HG03565 (cell line): ENCODE measurements at regions not wholly inside any gene's neighbourhood (a gene's known extent, or its start where the extent isn't known, plus 50 kb on each side); places are given as distances from the start of the nearest gene placed in this dataset.

Experiments
- ATAC-seq: cut with Tn5 transposase; IDR thresholded peaks from one replicate; pipeline ENCODE4 v1.9.1; 2021; ENCODE audit warnings: mild to moderate bottlenecking, moderate library complexity; ENCODE audit not compliant: unreplicated experiment

DNA sequence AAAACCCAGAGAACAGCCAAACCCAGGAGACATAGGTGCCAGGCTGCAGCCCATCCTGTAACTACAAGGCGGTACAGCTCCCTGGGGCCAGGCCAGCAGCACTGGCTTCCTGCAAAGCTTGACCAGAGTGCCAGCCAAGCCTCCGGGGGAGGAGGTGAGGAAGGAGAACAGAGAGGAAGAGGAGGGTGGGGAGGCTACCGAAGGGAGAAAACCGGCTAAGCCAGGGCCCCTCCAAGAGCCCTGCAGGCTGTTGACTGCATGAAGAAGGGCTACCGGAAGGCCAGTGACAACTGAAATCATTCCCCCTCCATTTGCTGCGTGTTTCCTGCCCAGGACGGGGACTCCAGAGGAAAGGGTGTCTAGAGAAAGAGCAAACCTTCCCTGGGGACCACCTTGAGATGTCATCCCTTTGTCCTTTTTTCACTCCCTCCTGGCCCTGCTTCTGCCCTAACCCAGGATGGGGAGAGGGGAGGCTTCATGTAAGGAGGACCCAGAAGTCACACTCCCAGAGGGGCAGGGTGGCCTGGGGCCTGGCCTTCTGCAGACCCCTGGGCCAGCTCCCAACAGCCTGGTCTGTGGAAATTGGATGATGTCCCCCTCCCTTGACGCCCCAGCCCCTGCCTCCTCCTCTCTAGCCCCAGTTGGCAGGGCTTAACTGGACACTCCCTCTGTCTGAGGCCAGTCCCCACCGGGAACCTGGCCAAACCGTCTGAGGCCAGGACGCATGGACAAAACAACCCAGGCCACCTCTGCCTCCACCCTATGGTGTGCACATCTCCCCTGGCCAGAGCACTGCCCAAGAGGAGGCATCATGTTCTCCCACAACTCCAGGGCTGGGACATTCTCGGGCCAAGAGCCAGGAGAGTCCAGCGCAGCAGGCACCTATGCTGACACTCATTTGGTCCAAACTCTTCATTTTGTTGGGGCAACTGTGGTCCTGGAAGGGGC, 207.8 kb downstream of the CYP26B1 start:
- no peak for ATAC-seq

DNA sequence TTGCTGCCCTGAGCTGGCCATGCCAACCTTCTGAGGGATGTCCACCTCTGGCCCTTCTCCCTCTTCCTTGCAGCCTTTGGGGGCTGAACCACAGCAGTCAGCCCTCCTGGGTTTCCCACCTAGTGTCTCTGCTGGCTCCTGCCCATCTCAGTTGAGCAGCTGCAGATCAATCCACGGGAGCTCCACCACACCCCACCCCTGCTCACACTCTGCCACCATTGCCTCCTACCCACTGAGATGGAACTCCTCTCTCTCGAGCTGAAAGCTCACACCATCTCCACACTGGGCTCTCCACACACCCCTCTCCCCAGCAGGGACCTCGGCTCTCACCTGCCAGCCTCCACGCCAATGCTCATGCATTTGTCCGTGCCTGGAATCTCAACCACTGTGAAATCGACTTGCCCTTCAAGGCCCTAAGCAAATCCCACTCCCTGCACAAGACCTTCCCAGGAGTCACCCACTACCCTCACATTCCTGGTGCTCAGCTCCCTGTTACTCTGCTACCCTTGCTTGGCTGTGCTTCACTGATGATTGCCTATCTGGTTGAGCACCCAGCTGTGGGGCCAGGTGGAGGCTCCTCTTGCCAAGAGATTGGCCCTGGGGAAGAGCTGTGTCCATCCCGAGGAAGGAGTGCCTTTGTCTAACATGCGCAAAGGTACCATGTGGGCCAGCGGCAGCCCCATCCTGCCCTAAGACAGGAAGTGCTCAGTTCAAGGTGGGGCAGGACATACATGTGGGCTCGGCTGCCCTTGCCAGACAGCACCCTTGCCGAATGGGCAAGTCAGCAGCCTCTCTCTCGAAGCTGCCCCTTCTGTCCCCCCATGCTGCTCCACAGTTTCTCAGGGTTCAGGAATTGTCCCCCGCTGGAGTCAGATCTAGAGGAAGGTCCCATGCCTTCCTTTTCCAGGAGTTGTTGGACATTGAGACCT, 208.7 kb downstream of the CYP26B1 start:
- ATAC-seq, result no peak

DNA sequence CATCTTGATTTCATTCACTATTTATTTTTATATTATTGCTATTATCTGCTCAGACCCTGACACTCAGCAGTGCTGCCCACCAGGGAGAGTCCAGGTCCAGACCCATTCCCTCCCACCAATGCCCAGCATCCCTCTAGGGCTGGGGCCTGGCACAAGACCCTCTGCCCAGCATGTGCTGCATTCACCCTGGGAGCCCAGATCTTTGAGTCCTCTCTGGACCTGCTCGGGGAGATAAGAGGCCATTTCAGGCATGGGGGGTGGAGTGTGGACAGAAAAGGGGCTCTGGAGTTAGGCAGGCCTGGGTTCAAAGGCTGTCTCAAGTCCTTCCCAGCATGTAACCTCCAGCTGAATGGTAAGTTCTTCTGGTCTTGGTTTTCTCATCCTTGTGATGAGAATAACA, 209.6 kb downstream of the CYP26B1 start:
- ATAC-seq, result no peak

DNA sequence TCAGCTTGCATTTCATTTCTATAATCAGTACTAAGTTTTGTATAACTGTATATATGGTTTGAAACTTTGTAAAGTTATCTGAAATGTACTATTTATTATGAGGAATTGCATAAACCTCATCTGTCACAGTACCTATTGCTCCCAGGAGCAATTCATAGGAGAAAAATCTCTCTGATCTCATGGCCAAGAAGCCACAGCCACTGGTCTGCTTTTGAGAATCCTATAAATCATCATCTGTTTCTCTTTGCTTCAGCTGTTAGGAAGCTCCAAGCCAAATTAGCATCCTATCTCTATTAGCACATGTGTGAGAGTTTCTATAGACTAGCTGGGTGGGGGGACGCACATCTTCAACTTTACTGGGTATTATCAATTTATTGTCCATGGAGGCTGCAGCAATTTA, 210.3 kb downstream of the CYP26B1 start:
- no peak for ATAC-seq

DNA sequence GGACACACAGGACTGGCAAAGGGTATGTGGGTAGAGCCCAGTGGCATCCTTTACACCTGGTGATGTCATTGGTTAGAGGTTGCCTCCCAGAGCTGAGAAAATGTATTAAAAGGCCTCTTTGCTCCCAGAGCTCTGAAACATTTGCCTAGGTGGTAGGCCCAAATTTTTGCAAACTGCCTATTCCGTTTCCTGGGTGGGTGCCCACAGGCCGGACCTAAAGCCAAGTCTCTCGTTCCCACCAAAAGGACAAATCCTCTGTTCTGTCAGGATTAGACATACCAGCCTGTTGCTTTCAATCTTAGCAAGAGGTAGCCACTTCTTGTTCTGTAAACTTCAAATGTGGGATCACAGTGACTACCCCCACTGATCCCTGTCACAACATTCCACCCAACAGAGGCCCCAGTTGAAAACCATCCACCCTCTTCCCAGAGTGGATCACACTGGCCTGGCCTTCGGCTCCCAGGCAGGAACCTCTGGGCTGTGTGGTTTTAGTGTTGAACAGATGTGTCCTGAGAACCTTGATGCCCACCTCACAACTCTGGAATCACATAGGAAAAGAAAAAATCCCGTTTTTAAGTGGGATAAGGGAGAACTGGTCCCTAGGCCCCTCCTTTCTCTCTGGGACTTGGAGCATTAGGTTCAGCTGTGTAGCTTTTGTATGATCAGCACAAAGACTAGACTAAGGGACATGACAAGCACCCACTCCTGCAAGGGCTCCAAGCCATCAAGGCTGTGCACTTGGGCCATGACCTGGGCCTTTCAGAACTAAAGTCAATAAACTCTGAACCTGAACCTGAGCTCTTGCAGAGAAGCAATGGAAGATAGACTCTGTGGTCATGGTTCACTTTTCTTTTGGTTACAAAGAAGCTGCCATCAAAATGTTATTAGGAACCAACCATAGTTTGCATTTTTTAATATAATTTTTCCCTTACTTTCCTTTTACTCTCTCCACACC, 211.3 kb downstream of the CYP26B1 start:
- no peak for ATAC-seq

DNA sequence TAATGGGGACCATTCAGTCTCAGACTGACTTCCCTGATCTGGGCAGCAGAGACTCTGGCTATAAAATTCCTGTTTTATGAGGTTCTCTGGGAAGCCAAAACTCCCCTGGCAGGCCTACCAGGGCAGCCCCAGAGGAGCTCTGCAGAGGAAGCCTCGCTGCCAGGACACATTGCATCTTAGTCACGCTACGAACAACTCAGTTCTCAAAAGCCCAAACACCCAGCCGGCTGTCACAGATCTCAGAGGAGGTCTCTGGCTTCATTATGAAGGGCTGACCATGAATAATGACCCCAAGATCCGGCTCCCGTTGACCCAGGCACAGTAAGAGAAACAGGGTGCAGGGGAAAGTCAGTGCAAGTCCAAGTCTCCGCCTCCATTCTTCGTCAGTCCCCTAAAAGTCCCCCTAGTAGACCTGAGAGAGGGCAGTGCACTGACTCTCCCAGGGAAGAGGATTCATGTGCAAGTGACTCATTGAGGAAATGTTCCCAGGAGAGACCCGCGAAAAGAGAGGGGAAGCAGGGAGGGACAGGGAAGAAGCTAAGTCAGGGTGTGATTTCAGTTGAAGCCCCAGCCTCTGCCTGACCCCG, 212.3 kb downstream of the CYP26B1 start:
- no peak for ATAC-seq

DNA sequence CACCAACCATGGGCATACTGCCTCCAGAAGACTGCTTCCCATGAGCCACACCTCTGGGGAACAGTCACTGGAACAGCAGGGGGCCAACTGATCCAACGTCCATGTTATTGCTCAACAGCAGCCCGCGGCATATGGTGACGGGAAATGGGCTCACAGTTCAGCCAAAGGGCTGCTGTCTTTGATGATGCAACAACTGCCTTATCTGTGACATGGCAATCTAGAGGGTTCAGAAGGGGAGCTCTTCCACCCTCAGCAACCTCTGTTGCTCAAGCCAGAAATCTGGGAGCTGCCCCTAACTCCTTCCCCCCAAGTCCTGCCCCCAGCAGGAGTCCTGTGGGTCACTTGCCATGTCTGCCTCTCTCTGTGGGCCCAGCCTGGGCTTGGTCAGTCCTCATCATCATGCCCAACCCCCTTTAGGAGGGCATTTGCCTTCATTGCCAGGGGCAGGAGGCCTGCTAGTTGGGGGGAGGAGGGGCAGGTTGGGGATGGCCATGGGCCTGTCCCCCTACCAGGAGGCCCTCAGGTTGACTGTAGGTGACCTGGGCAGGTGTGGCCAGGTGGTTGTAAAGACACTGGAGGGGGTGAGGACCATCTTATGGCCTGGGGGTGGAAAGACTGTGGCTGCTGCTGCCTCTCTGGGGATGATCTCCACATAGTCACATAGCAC, 212.9 kb downstream of the CYP26B1 start:
- no peak for ATAC-seq

DNA sequence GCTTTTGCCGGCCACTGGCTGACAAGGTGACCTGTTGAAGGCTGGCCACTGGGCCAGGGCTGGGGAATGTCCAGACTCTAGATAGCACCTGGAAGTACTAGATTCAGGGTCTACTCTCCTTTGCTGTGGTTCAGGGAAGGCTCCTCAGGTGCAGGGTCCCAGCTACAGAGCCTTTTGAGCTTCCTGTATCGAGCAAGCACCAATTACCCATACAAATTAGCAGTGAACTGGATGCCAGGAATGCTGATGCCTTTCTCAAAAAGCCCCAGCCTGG, 213.4 kb downstream of the CYP26B1 start:
- ATAC-seq, result no peak

DNA sequence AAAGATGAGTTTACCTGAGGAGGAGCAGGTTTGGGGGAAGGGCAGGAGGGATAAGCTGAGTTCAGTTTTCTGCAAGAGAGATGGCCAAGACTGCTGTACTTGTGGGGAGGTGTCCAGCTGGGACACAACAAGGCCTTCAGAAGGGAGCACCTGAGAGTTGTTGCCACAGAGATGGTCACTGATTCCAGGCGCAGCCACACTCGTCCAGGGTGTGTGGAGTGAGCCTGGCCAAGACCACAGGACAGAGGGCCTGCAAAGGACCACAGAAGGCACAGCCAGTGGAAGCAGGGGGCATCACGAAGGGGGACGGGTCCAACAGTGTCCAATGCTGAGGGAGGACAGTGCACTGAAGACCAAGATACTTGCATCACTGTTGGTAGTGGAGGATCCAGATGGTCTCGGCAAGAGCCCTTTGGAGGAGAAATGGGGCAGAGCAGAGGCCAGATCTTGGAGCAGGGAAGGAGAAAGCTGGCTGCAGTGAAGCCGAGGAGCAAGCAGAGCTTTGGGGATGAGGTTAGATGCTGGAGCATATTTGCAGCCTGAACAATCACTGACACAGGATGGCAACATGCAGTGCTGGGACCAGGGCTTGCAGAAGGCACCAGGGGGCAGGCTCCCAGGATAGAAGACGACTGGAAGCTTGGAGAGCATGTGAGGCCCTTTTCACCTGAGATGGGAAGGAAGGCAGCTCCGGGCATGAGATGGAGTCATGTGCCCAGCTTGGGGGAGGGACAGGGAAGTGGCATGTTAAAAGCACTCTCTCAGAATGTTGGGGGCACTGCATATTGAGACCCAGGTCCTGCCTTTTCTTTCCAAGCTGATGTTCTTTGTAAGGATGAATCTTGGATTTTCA, 214.0 kb downstream of the CYP26B1 start:
- no peak for ATAC-seq

DNA sequence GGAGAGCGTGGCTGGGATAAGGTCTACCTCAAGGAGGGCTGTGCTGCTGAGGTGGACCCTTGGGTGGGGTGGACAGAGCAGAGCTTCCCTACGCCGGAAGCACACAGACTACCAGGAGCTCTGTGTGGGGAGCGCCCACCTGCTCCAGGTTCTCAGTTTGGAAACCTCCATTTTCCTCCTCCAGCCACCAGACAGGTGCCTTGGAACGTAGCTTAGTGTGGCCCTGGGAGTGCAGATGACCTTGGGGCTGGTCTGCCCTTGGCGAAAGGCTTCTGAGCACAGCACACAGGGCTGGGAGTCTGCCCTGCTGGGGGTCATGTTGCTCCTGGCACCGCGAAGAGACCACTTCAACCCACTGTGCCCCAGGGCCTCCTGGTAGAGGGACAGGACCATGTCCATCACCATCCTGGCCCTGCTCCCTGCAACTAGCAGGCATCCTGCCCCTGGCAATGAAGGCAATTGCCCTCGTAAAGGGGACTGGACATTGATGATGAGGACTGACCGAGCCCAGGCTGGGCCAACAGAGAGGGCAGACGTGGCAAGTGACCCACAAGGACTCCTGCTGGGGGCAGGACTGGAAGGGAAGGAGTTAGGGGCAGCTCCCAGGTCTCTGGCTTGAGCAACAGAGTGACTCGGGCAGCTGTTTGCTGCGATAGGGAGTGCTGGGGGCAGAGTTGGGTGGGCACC, 214.7 kb downstream of the CYP26B1 start:
- ATAC-seq, result no peak

DNA sequence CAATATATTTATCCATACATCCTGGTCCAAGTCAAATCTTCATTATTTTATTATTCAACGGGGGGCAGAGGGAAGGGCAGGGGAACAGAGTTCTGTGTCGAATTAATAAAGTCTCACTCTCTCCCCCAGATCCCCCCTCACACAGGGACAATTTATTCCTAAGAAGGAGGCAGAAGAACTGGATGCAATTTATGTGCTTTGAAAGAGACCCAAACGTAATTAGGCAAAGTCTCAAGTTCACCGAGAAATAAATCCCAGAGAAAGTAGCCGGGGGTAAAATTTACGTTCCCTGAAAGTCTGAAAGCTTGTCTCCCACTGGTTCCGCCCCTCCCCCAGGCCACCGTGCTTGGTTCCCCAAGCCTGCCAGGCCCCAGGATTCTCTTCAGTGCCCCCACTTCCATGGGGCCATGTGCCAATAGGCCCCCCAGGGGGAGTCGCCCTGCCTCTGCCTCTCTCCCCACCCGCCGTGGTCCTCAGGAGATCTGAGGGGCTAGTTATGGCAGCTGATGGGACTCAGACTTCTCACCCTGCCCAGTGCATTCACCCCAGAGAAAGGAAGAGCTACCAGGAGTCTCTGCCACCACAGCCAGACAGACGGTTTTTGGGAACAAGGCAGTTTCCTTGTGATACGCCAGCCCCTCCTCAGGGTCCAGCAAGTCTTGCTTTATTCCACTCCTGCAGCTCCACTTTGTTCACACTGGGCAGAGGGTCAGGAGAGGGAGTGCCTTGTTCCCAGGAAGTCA, 215.5 kb downstream of the CYP26B1 start:
- ATAC-seq, result no peak

DNA sequence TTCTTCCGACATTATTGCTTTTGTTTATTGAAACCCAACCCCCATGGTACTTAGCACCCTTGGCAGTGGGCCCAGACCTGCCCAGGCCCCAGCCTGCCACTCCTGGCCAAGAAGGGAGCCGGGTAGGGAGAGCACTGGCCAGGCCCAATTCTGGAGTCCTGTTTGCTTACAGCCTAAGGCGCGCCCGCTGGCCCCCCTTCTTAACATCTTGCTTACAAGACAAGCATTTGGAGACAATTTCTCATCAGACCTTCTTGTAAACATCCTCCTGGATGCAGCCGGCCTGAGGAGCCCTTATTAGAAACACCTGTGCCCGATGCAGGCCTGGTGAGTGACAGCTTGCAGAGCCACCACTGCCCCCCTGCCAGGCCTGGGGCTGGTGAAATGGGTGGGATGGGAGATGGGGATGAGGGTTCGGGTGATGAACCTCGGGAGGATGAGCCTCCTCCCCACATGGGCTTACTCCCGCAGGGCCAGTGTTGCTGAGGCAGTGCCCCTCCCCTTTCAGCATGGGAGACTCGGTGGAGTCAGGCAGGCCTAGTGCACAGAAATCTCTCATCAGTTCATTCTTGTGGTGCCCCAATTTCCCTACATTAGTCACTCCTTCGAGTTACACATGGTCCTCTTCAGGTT, 217.5 kb downstream of the CYP26B1 start:
- ATAC-seq, result no peak

DNA sequence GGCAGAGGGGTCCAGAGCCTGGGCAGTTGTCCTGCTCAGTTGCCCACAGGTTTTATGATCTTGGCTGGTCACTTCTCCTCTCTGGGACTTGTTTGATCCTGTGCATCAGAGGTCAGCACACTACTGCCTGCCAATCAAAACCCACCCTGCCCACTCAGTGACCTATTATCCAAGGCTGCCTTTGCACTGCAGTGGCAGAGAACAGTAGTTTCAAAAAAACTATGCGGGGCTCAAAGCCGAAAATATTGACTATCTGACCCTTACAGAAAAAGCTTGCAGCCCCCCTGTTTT, 218.2 kb downstream of the CYP26B1 start:
- no peak for ATAC-seq

DNA sequence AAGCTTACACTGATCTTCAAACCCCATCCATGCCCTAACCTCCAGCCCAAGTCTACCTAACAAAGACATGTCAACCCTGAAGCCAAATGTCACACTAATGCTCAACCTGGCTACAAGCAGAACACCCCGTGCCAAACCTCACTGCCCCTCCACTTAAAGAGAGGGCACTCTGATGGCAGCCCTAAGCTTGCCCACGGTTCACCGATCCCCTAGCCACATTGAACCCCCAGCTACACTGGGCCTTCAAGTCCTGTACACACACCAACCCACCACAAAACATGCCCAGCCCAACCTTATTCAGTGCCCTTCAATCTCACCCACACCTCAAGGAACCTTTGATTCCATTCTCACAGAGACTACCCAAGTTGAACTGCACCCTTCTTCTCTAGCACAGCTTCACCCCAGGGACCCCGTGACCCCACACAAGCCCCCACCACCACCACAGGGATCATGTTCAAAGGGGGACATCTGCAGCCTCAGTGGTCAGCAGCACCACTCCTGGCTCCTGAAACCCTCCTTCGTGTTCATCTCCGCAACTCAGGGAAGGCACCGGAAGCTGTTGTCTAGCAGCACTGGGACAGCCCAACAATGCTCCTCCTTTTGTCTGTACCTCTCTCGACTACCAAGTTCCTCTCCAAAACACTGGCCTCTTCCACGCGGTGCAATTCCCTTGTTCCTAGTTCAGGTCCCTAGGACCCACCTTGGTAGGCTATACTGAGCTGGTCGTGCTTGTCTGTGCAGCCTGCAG, 218.8 kb downstream of the CYP26B1 start:
- no peak for ATAC-seq

DNA sequence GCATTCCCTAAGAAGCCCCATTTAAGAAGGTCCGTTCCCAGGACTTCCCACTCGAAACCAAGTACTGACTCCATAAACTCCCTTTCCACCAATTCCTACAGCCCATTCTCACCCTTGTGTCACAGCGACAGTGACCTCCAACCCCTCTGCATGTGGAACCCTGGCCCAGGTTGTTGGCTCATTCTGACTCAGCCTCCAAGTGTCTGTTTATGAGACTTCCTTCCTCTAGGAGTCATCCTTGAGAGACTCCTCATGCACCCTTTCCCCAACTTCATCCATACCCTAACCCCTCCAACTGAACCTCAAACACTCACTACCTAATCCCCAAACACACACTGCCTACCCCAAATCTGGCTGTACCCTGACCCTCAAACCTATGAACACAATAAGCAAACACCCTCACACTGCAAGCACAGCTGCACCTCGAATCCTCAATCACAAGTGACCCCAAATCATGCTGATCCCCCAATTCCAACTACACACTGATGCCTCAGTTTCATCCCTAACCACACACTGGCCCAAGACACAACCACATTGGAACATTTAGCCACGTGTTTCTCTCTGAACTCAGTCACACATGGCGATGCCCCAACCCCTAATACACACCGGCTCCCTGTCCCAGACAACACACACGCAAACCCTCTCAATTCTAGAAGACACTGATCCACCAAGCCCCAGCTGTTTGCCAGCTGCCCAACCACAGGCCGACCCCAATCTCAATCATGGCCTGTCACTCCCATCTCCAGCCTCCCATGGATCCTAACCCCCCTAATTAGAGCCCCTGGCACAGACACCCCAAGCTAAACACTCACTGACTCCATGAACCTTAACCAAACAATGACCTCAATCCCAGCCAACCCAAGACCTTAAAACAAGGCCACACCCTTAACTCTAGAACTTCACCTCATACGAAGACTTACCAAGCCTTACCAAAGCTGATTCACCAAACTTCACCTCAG, 219.6 kb downstream of the CYP26B1 start:
- ATAC-seq, result no peak
